ENCODE measurements at regions not wholly inside any gene's neighbourhood (a gene's known extent, or its start where the extent isn't known, plus 50 kb on each side); places are given as distances from the start of the nearest gene placed in this dataset.

- no peak overlapping the region for H3K4me3 ChIP-seq
- H3K4me1 ChIP-seq, result no peaks in the 10 kb centered on the region
- no peaks in the 10 kb centered on the region for H3K9me3 ChIP-seq
- no peak overlapping the region for H3K27ac ChIP-seq
- H3K27me3 ChIP-seq, result no peaks in the 10 kb centered on the region
- TF ChIP-seq POLR2AphosphoS5 (IDR thresholded peaks at IDR 0.05; ENCODE audit: insufficient read depth in 1 of 2, low read depth in 1 of 2) (no peak), POLR2A (IDR thresholded peaks at IDR 0.05) (no peak)
- TF ChIP-seq, protein P1, sequence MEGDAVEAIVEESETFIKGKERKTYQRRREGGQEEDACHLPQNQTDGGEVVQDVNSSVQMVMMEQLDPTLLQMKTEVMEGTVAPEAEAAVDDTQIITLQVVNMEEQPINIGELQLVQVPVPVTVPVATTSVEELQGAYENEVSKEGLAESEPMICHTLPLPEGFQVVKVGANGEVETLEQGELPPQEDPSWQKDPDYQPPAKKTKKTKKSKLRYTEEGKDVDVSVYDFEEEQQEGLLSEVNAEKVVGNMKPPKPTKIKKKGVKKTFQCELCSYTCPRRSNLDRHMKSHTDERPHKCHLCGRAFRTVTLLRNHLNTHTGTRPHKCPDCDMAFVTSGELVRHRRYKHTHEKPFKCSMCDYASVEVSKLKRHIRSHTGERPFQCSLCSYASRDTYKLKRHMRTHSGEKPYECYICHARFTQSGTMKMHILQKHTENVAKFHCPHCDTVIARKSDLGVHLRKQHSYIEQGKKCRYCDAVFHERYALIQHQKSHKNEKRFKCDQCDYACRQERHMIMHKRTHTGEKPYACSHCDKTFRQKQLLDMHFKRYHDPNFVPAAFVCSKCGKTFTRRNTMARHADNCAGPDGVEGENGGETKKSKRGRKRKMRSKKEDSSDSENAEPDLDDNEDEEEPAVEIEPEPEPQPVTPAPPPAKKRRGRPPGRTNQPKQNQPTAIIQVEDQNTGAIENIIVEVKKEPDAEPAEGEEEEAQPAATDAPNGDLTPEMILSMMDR (IDR thresholded peaks at IDR 0.05), result no peak
- DNase-seq (ENCODE audit: extremely low spot score in 2 of 2), result no peak
- intact Hi-C loops (cut with DNase I), result no loop called here
- H3K36me3 ChIP-seq, result no peaks in the 10 kb centered on the region
Observed at GRCh38 chr20:16143596-16143995, 429.7 kb downstream of the KIF16B start.

GRCh38 chr20:16135630-16136029 lies 437.6 kb downstream of the KIF16B start:
- Histone ChIP-seq H3K27ac (no peak overlapping the region), H3K4me1 (no peaks in the 10 kb centered on the region), H3K9me3 (no peaks in the 10 kb centered on the region), H3K27me3 (no peaks in the 10 kb centered on the region), H3K4me3 (no peak overlapping the region), H3K36me3 (no peaks in the 10 kb centered on the region)
- no peak for DNase-seq (ENCODE audit: extremely low spot score in 2 of 2)
- TF ChIP-seq POLR2A (IDR thresholded peaks at IDR 0.05), result no peak
- TF ChIP-seq, protein P1 (IDR thresholded peaks at IDR 0.05), result no peak
- TF ChIP-seq POLR2AphosphoS5 (IDR thresholded peaks at IDR 0.05; ENCODE audit: insufficient read depth in 1 of 2, low read depth in 1 of 2), result no peak
- intact Hi-C loops (cut with DNase I), result no loop called here

DNA sequence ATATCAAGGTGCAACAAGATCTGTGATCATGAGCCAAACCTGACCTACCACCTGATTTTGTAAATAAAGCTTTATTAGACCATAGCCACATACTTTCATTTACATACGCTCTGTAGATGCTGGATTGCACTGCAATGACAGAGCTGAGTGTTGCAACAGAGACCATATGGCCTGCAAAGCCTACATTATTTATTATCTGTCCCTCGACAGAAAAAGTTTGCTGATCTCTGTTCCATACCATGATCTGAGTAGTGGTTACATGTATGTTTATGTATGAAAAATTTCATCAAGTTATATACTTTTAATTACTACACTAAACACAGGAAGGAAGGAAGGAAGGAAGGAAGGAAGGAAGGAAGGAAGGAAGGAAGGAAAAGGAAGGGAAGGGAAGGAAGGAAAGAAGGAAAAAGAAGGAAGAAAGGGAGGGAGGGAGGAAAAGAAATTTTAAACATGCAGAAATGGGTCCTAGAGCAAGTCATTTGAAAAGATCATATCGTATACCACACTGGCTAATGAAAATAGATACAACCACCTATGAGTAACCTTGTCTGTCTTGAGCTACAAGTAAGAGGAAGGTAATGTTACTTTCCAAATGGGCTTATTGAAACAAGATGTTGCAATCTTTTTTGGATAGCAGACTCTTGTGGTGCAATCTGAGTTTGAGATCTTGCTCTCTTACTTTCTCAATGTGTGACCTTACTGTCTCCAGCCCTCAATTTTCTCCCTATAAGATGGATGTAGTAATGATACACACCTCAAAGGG lies 441.0 kb downstream of the KIF16B start:
- intact Hi-C loops (cut with DNase I), result no loop called here
- Histone ChIP-seq H3K27me3 (no peaks in the 10 kb centered on the region), H3K27ac (no peak overlapping the region), H3K4me1 (no peaks in the 10 kb centered on the region), H3K36me3 (no peaks in the 10 kb centered on the region), H3K4me3 (no peak overlapping the region), H3K9me3 (no peaks in the 10 kb centered on the region)
- TF ChIP-seq, protein P1 (IDR thresholded peaks at IDR 0.05), result no peak
- TF ChIP-seq POLR2AphosphoS5 (IDR thresholded peaks at IDR 0.05; ENCODE audit: insufficient read depth in 1 of 2, low read depth in 1 of 2) (no peak), POLR2A (IDR thresholded peaks at IDR 0.05) (no peak)
- DNase-seq (ENCODE audit: extremely low spot score in 2 of 2), result no peak

DNA sequence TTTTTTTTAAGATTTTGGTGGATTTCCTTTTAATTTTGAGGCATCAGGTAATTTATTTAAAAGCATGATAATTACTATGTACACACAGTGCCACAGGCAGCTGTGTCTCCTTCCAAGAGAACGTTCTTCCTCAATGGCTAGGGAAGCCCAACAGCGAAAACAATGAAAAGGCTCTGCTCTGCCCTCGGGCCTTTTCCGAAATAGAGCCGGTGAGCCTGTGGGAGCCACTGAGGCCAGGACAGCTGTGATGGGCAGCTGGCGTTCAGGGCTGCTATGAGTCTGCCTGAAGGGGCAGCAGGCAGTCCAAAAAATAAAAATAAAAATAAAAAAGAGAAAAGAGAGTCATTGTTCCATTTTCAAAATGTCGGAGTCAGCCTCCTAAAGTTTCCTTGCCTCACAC lies 443.8 kb downstream of the KIF16B start:
- no peak for DNase-seq (ENCODE audit: extremely low spot score in 2 of 2)
- intact Hi-C loops (cut with DNase I), result no loop called here
- H3K27ac ChIP-seq, result no peak overlapping the region
- H3K27me3 ChIP-seq, result no peaks in the 10 kb centered on the region
- no peaks in the 10 kb centered on the region for H3K9me3 ChIP-seq
- TF ChIP-seq POLR2A (IDR thresholded peaks at IDR 0.05), result no peak
- TF ChIP-seq POLR2AphosphoS5 (IDR thresholded peaks at IDR 0.05; ENCODE audit: insufficient read depth in 1 of 2, low read depth in 1 of 2), result no peak
- TF ChIP-seq, protein P1 (IDR thresholded peaks at IDR 0.05), result no peak
- H3K4me1 ChIP-seq, result no peaks in the 10 kb centered on the region
- H3K4me3 ChIP-seq, result no peak overlapping the region
- H3K36me3 ChIP-seq, result no peaks in the 10 kb centered on the region

GRCh38 chr20:16128538-16129106 lies 444.6 kb downstream of the KIF16B start:
- Histone ChIP-seq H3K4me1 (no peaks in the 10 kb centered on the region), H3K4me3 (no peak overlapping the region), H3K27ac (no peak overlapping the region), H3K36me3 (no peaks in the 10 kb centered on the region), H3K9me3 (no peaks in the 10 kb centered on the region), H3K27me3 (no peaks in the 10 kb centered on the region)
- TF ChIP-seq POLR2A (IDR thresholded peaks at IDR 0.05) (no peak), POLR2AphosphoS5 (IDR thresholded peaks at IDR 0.05; ENCODE audit: insufficient read depth in 1 of 2, low read depth in 1 of 2) (no peak)
- TF ChIP-seq, protein P1 (IDR thresholded peaks at IDR 0.05), result no peak
- intact Hi-C loops (cut with DNase I), result no loop called here
- no peak for DNase-seq (ENCODE audit: extremely low spot score in 2 of 2)
